ENCODE measurements at regions not wholly inside any gene's neighbourhood (a gene's known extent, or its start where the extent isn't known, plus 50 kb on each side); places are given as distances from the start of the nearest gene placed in this dataset.
"Not testable (repeated sequence)": the region's sequence is repeated elsewhere in the genome, so short reads cannot be mapped to it uniquely, and the experiment has no call there.

DNA sequence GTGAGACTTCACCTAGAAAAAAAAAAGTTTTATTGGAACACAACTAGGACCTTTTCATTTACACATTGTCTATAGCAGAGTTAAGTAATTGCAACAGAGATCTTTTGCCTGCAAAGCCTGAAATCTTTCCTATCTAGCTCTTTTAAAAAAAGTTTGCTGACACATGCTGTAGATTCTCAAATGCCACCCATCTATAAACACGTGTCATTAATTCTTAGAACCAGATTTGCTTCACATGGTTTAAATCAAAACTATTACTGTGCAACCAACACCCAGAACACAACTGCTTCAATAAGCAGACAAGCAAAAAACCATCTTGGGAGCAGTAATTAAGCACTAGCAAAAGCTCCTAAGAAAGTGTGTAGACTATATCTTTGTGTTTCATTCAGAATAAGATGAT lies 55.0 kb downstream of the OXSM start:
- intact Hi-C loops (cut with DNase I) = no loop called here

DNA sequence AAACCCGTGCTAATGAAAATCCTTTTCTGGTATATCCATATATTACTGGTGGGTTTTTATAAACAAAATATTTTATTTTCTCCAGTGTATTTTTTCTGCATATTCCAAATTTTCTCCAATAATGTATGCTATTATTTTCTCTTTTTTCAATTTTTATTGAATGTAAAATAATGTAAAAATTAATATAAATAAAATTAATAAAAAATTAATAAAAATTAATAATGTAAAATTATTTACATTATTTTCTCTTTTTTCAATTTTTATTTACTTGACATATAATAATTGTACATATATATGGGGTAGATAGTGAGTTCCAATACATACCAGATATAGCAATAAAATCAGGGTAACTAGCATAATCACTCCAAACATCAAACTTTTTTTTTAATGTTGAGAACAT lies 56.4 kb downstream of the OXSM start:
- DNase-seq (ENCODE audit: low spot score) = no peak
- intact Hi-C loops (cut with DNase I) = no loop called here

More for the DNA sequence above, 55.0 kb downstream of the OXSM start:
- DNase-seq (ENCODE audit: low spot score) (no peak), ATAC-seq (no peak)

DNA sequence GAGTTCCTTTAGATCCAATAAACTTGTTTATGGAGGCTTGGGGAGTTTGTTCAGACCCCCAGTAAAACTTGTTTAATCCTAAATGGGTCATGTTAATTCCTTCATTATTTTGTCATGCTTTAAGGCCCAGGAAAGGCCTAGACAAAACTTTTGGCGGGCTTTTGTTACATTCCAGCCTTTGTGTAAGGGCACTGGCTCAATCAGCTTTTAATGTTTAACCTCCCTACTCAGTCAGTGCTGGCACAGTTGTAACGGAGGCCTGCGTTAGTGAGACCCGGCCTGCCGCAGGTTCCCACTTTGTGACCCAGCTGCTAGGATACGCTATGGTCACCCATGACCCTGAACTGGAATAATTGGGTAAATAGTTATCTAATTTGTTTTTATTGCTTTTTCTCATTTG lies 59.2 kb downstream of the OXSM start:
- intact Hi-C loops (cut with DNase I) = no loop called here
- DNase-seq (ENCODE audit: low spot score) (no peak), ATAC-seq (no peak)

More for the DNA sequence above, 56.4 kb downstream of the OXSM start:
- no peak for ATAC-seq

DNA sequence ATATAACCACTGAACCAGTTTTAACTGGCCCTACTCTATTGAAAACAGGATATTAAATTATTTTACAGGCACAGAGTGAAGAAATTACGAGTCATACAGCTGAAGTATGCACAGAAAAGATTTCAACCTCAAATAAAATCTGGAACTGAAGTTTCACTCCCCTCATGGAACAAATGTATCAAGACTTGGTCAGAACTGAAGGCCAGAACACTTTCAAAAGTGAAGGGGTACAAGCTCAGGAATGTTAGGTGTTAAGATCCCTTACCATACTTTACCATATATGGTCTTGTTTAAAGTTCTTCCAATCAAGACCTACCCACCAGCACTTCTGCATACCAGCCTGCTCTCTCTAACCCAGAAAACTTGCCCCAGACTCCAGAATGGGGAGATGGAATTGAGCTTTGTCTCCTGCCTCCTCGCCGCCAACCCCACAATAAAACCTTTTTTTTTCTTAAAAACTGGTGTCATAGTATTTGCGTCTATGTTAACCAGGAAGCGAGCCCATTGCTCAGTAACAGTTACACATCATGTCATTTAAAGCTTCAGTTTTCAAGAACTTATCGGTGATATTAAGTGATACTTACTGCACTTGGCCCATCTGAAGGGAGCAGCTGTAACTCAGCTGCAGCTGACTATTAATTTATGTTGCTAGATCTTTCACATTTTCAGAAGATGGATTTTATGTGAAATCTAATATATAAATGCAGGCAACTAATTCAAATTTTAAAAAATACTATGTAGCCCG lies 59.9 kb downstream of the OXSM start:
- ATAC-seq (no peak), DNase-seq (ENCODE audit: low spot score) (no peak)
- intact Hi-C loops (cut with DNase I) = no loop called here

DNA sequence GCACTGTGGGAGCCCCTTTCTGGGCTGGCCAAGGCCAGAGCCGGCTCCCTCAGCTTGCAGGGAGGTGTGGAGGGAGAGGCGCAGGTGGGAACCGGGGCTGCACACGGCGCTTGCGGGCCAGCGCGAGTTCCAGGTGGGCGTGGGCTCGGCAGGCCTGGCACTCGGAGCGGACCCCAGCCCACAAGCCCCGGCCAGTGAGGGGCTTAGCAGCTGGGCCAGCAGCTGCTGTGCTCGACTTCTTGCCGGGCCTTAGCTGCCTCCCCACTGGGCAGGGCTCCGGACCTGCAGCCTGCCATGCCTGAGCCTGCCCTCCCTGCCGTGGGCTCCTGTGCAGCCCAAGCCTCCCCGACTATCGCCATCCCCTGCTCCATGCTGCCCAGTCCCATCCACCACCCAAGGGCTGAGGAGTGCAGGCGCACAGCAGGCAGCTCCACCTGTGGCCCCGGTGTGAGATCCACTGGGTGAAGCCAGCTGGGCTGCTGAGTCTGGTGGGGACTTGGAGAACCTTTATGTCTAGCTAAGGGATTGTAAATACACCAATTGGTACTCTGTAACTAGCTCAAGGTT lies 61.9 kb downstream of the OXSM start:
- DNase-seq (ENCODE audit: low spot score); intact Hi-C loops (cut with DNase I); ATAC-seq: not testable (repeated sequence)

DNA sequence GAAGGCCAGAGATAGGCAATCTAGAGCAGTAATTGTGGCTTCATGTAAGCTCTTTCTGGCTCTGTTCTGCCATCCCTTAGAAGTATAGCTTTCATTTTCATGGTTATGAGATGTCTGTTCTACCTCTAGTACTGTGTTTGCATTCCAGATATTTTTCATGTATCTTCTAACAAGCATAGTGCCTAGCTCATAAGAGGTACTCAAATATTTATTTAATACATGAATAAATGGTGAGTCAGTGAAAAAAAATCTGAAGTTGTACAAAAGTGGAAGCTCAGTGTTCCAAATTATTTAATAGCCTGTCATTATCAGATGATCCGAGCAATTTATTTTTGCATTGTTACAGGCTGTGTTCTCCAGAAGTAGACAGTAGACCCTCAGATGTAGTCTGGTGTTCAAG lies 64.3 kb downstream of the OXSM start:
- intact Hi-C loops (cut with DNase I) = no loop called here
- ATAC-seq = no peak

DNA sequence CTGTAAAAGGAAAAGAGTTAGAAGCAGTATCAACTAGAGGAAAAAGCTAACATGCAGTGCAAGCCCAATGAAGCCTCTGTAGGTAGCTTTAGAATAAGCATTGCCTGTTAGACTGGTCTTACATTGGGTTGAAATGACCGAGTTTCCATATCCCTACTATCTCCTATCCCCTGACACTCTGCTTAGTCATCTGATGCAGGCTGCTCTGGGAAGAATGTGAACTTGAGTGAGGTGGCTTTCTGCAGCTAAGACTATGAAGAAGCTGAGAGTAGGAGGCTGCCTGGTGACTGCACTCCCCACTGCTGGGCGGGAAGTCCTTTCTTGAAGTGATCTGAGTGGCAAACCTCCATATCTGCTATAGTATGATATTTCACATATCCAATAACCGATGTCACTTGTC lies 64.7 kb downstream of the OXSM start:
- ATAC-seq = no peak
- DNase-seq (ENCODE audit: low spot score) = no peak
- intact Hi-C loops (cut with DNase I) = no loop called here

More for the DNA sequence above, 64.3 kb downstream of the OXSM start:
- DNase-seq (ENCODE audit: low spot score) = no peak

DNA sequence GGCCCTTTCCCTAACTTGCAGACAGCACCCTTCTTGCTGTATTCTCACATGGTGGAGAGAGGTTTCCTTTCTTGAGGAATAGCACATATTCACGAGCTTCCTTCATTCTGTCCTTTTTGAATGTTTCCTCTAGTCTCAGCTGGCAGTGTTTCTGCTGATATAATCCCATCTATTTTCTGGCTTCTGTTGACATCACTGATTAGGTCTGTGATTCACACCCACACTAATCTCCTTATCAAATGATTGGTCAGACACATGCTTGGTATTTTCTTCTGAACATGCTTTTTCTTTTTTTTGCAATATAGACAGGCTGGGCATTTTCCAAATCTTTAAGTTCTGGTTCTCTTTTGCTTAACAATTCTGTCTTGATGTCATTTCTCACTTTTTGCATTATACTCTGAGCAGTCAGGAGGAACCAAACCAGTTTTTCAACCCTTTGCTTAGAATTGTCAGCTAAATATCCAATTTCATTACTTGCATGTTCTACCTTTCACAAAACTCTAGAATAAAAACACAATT lies 65.4 kb downstream of the OXSM start:
- DNase-seq (ENCODE audit: low spot score) (no peak), ATAC-seq (no peak)
- intact Hi-C loops (cut with DNase I) = no loop called here

DNA sequence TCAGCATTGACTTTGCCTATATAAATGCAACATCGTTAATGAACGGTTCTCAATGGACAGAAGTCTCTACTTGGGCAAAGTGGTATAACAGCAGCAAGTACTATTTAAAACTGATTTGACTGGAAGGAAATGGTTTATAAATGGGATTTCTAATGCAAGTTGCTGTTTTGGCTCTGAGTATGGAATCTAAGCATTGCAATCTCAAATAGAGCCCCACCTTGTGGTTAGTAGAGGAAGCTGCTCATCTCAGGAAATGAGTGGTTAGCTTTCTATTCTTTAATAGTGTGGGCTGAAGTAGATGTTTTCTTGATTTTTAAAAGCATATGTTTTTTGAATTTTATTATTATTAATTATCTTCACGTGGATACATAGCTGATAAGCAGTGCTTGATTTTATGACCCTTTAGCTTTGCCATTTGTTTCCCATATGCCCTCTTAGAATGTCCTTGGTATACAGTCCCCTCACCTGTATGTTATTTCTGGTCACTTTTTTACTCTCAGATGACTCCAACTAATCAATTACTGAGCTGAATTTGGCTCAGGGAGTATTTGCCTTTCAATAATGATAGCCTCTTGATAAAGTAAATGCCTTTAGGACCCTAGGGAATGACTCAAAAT lies 67.1 kb downstream of the OXSM start:
- intact Hi-C loops (cut with DNase I) = no loop called here
- no peak for ATAC-seq
- no peak for DNase-seq (ENCODE audit: low spot score)

DNA sequence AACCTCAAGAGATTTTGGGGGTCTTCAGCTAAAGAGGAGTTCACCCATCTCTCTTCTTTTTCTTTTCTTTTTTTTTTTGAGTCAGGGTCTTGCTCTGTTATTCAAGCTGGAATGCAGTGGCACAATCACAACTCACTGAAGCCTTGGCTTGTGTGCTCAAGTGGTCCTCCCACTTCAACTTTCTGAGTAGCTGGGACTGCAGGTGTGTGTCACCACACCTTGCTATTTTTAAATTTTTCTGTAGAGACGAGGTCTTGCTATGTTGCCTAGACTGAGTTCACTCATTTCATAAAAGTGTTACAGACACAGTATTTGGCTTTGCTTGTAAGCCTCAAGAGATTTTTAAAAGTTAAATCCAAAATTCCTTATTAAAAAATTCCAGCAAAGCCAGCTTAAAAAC lies 71.7 kb downstream of the OXSM start:
- intact Hi-C loops (cut with DNase I) = no loop called here
- no peak for DNase-seq (ENCODE audit: low spot score)
- ATAC-seq = no peak

DNA sequence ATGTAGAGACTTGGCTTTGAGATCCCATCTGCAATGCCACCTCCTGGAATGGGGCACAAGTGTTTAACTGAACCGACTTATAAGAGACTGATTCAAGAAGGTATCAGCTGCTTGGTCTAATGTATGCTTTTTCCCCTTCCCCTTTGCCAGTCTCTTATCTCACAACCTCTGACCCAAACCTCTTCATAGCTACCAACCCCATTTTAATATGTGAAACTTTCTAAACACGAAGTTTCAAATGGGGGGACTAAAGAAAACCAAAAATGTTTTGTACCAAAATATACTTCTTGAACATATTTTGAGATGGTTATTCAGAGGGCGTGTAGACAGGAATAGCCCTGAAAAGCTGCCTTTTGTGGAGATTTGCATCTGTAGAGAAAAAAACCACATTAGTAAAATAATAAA lies 73.1 kb downstream of the OXSM start:
- no peak for ATAC-seq
- DNase-seq (ENCODE audit: low spot score) = no peak
- intact Hi-C loops (cut with DNase I) = no loop called here

DNA sequence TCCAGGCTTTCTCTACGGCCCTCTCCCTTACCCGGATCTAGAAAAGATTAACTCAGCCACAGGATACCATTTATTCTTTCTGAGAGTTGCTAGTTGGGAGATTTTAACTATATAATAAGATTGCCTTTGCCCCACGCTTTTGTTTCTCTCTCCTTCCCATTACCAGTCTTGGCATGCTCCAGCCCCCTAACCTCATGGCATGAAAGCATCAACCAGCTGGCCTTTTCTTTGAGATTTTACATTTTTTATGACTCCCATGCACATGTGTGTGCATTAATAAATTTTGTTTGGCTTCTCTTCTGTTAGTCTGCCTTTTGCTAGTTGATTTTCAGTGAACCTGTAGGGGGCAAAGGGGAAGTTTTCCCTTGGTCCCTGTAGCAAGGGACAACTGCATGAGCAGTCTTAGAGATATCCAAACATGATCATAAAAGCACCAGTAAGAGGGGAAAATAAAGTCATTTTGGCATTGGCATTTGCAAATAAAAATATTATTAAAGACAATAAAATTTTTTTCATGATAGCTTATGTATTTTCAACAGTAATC lies 73.6 kb downstream of the OXSM start:
- DNase-seq (ENCODE audit: low spot score) (no peak), ATAC-seq (no peak)
- intact Hi-C loops (cut with DNase I) = no loop called here

DNA sequence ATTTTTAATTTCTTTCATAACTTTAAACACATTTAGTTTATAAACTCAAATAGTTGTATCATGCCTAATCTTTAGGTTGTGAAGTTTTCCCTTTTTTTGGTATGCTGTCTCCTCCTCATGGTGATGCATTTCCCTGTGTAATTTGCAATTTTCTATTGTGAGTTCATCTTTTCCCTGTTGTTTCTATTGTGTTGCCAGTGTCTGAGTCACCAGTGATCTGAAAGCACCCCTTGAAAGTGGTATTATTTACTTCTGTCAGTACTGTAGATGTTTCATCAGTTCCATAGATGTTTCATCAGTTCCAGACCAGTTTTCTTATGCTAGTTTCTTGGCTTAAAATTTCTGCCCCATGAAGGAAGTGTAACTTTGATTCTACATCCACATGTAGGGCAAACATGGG lies 80.6 kb downstream of the OXSM start:
- intact Hi-C loops (cut with DNase I) = no loop called here
- DNase-seq (ENCODE audit: low spot score) = no peak
- ATAC-seq = no peak

DNA sequence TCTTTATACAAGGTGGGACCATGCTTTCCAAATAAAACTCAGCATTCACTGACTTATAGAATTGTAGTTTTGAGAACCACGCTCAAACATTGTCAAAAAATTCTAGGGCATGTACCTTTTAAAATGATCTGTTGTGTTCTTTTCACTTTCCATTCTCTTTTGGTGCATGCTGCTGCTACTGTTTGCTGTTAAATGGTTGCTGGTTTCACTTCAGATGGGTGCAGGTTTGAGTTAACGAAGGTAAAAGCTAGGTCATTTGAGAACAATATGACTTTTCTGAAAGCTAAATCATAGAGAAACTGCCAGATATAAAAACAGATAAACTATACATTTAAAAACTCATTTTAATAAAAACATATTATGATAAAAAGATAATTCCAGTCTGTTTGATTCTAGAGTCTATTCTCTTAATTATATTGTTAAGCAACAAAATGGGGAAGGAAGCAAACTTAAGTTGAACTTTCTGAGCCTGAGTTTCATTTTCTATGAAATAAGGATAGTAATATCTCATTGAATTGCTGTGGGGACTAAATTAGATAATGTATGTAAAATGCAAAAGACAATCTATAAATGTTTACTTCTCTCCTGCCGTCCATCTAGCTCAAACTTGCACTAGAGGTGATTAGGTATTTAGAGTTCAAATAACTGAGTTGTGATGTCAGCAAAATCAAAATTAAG lies 82.4 kb downstream of the OXSM start:
- no peak for DNase-seq (ENCODE audit: low spot score)
- intact Hi-C loops (cut with DNase I) = no loop called here
- no peak for ATAC-seq

DNA sequence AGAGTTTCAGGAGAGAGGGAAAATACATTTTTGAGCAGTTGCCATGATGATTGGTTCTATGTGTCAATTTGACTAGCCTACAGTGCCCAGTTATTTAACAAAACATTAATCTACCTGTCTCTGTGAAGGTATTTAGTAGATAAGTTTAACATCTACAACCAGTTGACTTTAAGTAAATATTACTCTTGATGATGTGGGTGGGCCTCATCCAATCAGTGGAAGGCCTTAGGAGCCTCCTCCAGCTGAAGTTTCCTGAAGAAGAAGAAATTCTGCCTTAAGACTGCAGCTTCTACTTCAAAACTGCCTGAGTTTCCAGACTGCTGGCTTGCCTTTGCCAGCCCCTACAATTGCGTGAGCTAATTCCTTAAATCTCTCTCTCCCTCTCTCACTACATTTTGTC lies 93.6 kb downstream of the OXSM start:
- DNase-seq (ENCODE audit: low spot score) (no peak), ATAC-seq (no peak)
- intact Hi-C loops (cut with DNase I) = no loop called here

DNA sequence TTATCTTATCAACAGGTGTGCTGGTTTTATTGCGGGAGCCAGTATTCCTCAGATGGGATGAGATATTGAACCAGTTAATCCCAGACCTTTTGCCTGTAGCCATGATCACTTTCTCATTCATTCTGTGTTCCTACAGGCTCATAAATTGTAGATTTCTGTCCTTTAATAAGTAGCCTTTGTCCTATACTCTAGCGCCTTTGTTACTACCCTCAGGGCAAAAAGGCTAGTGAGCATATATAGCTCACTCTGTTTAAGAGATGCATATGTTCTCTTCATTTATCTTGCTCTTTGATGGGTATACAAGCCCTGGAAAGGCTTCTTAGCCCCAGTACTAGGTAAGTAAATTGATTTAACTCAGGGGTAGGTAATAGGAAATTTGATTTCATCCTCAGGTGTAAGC lies 95.1 kb downstream of the OXSM start:
- DNase-seq (ENCODE audit: low spot score) (no peak), ATAC-seq (no peak)
- intact Hi-C loops (cut with DNase I) = no loop called here

DNA sequence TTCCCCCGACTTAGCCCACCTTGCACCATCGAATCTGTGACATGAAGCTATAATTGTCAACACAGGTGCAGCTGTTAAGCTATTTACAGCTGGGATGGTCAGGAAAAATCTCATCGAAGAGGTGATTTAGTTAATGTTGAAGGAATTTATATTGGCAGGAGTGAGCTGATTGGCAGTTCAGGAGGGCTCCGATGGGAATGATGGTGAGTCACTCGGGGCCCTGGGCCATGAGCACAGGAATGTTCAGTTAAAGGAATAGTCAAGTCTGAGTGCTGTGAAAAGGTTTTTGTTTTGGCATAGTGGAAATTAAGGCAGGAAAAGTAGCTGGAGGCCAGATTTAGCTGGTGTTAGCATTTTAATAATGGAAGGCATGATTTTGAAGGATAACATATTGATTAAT lies 95.7 kb downstream of the OXSM start:
- DNase-seq (ENCODE audit: low spot score) = no peak
- no peak for ATAC-seq
- intact Hi-C loops (cut with DNase I) = no loop called here

DNA sequence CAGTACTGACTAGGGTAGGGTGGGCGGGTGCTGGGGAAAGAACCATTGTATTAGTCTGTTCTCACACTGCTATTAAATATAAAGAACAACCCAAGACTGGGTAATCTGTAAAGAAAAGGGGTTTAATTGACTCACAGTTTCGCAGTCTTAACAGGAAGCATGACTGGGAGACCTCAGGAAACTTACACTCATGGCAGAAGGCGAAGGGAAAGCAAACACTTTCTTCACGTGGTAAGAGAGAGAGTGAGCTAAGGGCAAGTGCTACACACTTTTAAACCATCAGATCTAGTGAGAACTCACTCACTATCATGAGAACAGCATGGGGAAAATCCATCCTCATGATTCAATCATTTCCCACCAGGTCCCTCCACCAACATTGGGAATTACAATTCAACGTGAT lies 98.0 kb downstream of the OXSM start:
- ATAC-seq (no peak), DNase-seq (ENCODE audit: low spot score) (no peak)
- intact Hi-C loops (cut with DNase I) = no loop called here

DNA sequence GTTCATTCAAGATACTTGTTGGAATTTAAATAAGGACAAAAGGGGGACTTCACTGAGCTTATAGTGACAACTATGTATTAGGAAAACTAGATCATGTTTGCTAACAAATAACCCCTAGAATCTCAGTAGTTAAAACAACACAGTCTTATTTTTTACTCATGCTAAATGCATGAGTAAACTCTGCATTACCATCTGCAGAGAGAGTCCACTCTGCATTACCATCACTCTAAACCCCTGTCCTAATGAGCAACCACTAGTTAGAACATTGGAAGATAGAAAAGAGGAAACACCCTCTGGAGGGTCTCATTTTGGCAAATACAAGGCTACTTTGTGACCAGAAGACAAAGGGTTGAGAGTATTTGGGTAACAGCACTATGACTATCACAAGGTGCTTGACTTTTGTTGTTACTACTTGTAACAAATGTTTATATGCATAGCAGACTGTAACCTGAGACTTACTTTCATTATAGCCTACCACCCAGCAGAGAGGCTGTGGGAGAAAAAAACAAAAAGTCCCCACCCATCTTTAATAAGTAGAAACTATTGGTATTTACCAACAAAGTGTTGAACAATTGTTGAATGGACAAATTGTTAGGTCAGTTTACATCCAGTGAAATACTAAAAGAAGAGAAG lies 99.1 kb downstream of the OXSM start:
- ATAC-seq (no peak), DNase-seq (ENCODE audit: low spot score) (no peak)
- intact Hi-C loops (cut with DNase I) = no loop called here
